Nucleus accumbens (tissue), 56 donors: ENCODE measurements at regions not wholly inside any gene's neighbourhood (a gene's known extent, or its start where the extent isn't known, plus 50 kb on each side); places are given as distances from the start of the nearest gene placed in this dataset.

Experiments
- DNase-seq, 56 donors: peaks; one replicate each; lab custom pipeline; 2025; lab: John Stamatoyannopoulos, UW

DNA sequence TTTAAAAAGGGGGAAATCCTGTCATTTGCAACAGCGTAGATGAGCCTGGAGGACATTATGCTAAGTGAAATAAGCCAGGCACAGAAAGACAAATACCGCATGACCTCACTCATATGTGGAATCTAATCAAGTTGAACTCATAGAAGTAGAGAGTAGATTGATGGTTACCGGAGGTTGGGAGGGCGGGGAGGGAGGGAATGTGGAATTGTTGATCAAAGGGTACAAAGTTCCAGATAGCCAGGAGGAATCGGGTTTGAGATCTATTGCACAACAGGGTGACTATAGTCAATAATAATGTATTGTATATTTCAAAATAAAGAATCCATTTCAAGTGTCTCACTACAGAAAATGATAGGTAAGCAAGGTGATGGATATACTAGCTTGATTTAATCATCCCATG, 393.2 kb downstream of the BCOR start:
- DNase-seq: no peak

DNA sequence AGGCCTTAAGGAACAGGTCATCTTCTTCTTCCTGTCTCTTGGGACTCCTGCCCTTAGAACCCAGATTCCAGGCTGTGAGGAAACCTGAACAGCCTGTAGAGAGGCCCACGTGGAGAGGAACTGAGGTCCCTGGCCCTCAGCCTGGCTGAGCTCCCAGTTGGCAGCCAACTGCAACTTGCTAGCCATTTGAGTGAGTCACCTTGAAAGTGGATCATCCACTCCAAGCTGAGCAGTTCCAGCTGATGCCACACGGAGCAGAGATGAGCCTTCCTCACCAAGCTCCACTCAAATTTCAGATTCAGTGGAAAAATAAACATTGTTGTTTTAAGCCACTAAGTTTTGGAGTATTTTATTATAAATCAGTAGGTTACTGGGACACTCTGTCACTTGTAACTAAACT, 392.5 kb downstream of the BCOR start:
- peak in 5 of 56 donors; percentile 2 to 41 (median 15) for DNase-seq

DNA sequence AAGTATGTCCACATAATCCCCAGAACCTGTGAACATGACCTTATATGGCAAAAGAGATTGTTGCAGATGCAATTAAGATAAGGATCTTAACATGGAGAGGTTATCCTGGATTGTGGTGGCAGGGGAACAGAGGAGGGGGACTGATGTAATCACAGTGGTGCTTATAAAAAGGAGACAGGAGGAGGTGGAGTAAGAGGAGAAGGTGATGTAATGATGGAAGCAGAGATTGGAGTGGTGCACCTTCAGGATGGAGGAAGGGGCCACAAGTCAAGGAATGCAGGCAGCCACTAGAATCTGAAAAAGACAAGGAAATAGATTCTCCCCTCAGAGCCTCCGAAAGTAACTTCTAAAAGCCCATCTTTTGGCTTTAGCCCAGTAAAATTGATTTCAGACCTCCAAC, 388.4 kb downstream of the BCOR start:
- no peak for DNase-seq

DNA sequence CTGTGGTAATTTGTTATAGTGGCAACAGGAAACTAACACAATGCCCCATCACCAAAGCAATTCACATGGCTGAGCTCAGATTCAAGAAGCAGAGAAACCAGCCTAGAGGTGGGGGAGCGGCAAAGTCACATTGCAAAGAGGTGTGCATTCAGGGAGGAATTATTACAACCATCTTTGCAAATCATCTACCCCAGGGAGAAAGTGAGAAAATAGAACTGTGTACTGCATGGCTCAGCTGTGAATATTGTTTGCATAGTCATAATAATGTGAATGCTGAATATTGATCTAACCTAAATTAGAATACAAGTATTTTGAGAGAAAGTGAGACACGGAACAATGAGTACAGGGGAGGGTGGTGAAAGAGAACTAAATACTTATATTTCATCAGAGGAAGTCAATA, 387.9 kb downstream of the BCOR start:
- no peak for DNase-seq

DNA sequence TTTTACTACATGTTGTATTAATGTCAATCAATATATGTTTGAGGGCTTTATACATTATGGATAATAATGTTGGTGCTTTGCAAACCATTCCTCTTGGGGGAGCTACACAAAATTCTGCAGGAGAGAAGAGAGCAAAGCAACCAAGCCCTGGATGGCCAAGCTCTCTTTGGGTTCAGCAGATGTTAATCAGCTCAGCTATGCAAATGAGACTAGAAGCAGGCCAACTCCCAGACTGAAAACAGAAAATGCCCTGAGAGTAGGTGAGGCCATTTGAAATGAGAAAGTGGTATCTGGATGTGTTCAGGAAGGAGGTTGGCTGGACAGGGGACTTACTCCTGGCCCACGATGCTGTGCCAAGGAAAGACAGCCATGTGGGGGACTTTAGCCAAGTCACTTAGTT, 387.0 kb downstream of the BCOR start:
- no peak for DNase-seq

DNA sequence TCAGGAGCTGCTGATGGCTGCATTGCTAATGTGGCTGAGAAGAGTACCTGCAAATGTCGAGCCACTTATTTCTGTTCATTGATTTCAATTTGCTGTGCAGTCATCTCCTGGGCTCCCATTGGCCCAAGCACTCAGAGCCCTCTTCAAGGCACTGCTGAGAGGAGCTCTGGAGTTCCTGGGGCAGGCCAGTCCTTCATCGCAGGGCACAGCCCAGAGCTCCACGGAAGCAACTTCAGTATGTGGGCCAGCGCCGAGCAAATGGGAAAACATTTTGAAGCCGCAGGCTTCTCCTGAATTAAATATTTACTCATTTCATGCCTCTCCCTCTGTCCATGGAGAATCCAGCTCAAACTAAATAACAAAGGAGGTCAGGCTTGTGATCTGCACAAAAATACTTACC, 383.3 kb downstream of the BCOR start:
- DNase-seq: no peak

DNA sequence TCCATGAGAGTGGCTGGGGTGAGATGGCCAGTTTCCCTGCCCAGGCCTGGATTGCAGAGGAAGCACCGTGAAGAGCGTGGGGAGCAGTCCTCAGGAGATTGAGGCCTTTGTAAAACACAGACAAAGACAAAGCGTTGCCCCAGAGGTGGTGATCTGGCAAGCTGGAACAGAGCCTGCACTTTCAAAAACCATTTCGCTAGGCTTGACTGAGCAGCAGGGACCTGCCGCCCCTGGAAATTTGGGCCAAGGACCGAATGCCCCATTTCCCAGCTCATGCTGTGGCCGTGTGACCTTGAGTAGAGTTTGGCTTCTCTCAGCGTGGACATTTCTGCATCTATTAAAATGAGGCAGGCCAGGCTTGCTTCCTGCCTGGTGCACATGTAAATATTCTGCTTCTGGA, 381.4 kb downstream of the BCOR start:
- DNase-seq: peak in 1 of 56 donors; percentile 2

DNA sequence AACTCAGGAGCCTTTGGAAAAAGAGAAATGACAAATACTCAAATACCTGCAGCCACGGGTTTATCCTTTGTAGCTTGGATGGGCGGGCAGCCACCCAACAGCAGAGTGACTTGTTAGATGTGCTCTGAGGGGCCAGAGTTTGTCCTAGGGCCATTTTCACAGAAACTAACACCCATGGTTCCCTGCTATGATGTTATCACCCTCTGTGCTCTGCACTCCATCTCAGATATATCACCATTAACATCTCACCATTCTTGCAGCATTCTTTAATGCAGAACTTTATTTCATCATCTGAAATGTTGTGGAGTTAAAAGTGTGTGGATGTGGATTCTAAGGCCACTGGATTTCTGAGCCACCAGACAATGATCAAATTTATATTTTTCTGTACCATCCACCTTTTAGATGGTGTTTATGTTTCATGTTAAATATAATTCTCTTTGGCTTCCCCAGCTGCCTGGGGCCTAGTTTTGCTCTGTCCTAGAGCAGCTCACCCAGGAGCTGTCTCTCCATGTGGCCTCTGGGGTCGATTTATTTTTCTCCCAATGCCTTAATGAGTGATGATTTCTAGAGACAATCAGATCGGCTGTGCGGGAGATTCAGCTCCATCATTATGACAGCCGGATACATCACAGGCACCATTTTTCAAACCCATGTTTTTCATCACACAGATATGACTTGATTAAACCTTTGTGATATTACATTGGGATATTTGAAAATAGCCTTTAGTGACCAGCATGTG, 380.8 kb downstream of the BCOR start:
- no peak for DNase-seq

DNA sequence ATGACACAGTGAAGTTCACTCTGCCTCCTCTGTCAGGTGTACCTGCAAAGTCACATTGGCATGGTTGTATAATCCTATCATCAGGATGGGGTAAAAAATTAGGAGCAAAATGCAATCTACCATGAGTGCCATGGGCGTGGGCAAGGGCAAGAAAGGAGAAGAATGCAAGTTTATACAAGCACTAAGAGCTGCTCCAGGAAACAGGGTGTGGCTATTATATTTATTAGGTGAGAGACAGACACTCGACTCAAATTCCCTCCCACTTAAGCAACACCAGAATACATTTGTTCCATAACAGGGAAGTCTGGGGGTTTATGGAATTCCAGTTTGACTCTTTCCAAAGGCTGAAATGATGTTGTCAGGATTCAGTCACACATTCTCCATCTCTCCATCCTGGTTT, 378.8 kb downstream of the BCOR start:
- no peak for DNase-seq

DNA sequence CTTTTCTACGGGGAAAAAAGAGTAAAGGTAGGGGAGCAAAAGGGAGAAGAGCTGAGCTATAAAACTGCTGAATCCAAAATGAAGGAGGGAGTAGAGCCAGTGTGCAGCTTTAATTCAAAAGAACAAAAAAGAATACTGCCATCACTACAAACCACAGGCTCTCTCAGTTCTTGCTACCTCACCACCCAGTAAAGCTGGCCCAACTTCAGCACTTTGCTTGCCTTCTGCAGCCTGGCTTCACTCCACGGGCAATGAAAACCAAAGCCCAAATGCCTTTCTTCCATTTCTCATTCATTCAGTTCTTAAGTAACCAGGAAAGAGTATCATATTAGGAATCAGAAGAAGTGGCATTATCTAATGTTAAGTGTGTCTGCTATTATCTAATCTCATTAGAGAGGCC, 376.8 kb downstream of the BCOR start:
- DNase-seq: no peak

DNA sequence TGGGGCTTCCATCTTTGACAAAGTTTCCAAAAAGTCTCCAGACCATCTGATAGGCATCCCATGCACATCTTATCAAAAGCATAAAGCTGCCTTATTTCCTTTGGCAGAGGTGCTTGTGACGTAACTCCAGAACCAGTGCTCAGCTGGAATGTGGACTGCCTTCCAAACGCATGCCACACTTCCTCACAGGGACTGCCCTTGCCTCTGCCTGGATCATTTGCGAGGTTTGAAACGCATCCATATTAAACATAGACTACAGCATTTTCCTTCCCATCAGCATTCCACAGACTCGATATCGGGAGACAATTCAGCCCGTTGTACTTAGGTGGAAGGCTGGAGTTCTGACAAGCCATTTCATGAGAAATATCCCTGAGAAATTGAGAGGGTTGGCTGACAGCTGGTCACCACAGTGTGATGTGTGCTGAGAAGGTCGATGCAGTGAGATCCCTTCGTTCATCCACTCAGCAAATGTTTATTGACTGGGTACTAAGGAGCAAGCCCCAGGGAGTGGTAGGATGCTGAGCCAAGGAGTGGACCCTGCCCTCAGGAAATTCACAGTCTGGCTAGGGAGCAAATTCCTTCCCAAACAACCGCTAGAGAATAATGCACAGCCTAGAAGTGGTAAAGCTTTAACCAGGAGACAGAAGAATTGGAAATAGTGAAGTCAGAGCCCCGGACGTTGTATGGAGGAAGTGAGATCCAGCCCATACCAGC, 376.0 kb downstream of the BCOR start:
- no peak for DNase-seq

DNA sequence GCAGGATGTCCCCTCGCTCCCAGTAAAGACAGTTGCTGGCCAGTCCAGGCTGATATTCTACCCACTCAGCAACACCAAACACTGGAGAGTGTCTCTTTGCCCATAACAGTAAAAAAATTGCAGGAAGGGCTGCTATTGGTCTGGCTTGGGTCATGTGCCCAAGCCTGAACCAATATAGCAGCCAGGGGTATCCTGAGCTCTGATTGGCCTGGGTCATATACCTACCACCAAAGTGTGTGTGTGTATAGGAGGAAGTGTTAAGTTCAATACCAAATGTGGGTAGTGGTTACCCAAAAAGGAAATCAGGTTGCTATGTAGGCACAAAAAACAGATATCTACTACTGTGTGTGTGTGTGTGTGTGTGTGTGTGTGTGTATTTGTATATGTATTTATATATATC, 373.2 kb downstream of the BCOR start:
- no peak for DNase-seq

DNA sequence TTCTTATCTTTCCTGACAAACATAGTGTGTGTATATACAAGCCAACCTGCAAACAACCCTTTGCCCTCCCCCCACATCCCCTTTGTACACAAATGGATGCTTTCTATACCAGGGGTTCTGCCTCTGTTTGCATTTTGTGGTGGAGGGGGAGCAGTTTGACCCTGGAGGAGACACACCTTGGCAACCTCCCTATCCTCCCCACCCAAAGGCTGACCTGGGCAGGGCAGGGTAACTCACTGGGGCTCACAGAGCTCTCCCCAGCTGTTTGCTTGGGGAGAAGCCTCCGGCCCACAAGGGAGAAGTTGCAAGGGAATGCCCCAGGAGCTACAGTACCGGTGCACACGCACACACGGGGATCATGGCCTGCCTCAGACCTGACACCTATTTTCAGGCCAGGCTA, 372.6 kb downstream of the BCOR start:
- no peak for DNase-seq

DNA sequence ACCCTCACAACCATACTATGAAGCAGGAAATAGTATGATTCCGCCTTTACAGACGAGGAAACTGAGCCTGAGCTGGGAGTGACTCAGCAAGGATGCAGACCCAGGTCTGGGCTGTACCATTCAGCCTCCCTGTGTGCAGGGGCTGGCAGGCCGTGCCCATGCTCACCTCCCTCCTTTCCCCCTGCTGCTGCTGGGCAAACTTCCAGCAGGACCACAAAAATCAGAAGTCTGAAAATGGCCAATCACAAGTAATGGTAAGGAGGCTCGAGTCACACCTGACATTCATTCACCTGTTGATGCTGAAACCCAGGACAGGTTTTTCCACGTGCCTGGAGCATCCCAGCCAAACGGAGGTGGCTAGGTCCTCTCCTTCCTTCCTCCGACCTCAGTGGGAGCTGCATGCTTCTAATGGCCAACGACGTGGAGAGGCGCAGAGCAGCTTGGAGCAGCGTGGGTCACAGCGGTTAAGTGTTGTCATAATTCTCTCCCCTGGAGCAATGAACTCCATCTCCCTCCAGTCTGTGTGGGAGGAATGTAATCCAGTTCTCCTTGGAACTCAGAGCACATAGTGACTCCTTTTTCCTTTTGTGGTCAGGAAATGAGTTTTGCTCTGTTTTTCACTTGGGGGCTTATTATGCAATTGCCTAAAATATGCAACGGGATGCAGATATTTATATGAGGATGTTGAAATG, 371.7 kb downstream of the BCOR start:
- DNase-seq: no peak

DNA sequence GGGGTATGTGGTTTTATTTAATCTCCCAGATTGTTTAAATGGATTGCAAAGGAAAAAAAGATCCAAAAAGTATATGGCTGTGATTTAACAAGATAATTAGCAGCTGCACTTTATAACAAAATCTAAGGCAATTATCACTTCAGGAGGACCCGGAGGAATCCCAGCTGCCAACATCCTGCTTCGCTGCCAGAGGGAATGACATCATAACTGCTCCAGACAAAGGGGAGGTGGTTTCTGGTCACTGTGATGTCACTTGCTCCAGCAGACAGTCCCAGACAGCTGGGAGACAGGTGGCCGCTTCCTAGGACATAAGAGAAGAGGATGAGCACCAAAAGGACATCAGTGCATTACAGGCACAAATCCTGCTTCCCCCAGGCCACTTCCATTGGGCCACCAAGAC, 371.0 kb downstream of the BCOR start:
- peak in 3 of 56 donors; percentile 2 to 12 (median 2) for DNase-seq

DNA sequence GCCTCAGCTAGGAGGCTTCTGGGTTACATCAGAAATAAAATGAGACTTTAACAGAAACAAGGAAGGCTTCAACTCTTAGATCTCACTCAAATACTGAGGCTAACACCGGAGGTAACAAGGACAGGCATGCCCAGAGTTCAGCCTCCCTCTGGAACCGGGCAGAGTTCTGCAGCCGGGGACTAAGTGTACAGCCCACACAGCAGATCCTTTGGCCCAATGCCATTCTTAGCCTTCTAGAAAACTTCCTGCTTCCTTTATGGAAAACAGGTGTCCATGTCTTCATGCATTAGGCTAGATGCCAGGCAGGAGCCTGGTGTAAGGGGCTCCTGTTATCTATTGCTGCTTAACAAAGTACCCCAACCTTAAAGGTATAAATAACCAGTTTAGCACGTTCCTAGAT, 369.7 kb downstream of the BCOR start:
- DNase-seq: no peak

DNA sequence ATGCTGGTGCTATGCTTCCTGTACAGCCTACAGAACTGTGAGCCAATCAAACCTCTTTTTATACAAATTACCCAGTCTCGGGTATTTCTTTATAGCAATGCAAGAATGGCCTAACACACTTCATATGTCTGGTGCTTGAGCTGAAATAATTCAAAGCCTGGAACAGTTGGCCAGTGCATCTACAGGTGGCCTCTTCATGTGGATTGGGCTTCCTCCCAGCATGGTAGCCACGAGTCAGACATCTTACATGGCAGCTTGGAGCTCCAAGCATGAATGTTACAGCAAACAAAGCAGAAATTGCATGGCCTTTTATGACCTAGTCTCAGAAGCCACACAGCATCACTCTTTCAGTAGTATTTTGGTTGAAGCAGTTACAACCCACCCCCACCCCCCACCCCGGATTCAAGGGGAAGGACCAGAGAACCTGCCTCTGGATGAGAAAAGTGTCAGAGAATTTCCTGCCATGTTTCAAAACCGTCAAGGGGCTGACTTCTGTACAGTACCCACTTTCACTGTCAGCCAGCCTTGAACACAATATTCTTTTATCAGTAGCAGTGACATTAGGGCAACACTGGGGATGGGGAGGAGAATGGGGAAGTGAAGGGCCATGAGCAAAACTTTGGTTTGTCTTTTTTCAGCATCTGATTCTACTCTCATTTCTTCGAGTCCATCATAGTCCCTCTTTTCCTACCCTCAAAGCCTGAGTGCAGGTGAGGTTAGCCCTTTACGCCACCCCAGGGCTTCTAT, 368.7 kb downstream of the BCOR start:
- DNase-seq: no peak

DNA sequence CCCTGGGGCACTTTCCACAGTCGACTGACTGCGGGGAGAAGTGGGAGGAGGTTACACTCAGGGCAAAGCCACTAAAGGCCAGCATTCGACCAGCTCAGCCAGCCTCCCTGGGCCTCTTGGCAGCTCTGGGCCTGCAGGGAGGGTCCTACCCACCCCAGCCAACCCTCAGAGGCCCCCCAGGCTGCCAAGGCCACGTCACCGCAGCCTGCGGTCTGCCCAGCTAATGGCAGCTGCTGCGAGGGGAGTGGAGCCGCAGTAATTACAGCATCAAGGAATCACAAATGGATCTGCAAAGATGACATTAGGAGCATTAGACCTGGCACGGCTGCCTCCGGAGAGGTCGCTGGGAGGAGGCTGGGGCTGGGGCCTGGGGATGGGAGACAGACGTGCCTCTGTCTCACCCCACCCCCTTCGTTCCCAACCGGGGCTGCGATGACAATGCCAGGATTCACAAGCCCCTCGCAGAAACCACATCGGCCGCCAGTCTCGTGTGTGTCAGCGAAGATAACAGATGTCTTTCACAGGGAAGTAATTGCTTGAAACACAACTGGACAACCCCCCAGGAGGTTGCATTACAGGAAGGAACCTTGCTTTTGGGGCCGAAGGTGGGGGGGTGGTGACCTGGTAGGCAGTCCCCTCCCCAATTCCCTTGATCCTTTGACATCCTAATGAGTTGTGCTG, 367.6 kb downstream of the BCOR start:
- peak in 22 of 56 donors; percentile 2 to 51 (median 20) for DNase-seq

DNA sequence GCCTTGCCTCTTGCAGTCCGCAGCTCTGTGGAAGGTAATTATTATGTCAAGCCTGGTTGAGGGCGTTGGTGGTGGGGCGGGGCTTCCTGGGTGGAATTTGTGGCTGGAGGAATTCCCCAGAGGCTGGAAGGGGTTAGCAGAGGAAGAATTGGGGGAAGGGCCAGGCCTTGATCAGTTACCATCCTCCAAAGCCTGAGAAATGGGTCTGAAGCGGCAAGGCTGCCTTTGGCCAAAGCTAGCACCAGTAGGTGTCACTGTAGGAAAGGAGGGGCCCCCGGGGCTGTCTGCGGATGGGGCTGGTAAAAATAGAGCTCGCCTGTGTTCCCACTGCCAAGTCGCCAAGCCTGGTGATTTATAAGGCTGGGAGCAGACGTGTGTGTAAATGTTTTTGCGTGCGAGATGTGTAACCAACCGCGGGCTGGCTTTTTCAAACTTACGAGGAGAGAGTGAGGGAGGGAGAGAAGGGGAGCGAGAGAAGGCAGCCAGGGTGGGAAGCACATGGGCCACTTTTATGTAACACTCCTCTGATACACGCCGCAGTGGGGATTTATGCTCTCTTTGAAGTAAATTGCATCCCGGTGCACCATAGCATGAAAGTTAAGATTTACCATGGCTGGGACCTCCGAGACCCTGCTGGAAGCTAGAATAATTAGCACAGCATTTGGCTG, 367.0 kb downstream of the BCOR start:
- peak in 42 of 56 donors; percentile 1 to 67 (median 27) for DNase-seq

DNA sequence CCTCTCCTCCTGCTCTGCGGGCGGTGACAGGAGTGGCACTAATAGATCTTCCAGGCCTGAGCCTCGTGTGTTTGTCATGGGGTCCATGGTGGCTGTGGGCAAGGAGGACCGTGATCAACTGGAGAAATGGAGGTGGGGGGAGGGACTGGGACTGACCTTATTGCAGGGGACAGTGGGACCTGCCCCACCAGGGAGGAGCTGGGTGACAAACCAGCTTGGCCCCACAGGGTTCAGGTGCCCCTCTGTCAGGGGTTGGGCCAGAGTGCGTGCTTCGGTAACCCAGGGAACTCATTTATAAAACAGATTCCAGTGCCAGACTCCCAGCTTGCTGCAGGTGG, 366.5 kb downstream of the BCOR start:
- no peak for DNase-seq
